A673 (cell line): ENCODE measurements at regions not wholly inside any gene's neighbourhood (a gene's known extent, or its start where the extent isn't known, plus 50 kb on each side); places are given as distances from the start of the nearest gene placed in this dataset.

ENCODE experiments used
- EZH2 ChIP-seq: fragments of 200-600 bp; sonication (generic); IDR thresholded peaks from 2 replicates; pipeline ENCODE4 v1.6.1; 2017; ENCODE audit warnings: borderline replicate concordance, low read depth, mild to moderate bottlenecking, mixed read lengths, antibody characterized with exemption, low read length; ENCODE audit not compliant: poor library complexity, severe bottlenecking
- TF ChIP-seq, protein P1 (sequence below): fragments of 300-800, 200-600 bp; sonication (generic); conservative IDR thresholded peaks from 2 replicates; pipeline ENCODE4 v1.5.1; 2017; ENCODE audit warnings: low read depth, mild to moderate bottlenecking, antibody characterized with exemption, low read length, moderate library complexity, mixed read lengths

DNA sequence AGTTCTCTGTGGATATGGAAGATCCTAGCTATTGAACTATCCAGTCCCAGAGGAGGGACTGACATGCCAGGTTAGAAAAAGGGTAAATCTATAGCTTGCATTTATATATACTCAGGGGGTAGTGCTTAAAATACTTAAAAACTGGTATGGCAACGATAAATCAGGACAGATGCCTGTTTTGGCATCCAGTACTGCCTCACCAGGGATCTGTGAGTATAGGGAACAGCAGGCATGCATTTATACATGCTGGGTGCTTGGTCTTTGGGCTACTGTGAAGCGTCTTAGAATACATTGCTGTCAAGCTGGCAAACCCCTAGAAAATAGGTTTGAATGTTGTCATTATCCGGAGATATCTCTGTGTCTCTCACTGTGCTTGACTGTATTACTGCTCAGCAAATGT lies 94.2 kb upstream of the DRD2 start:
- TF ChIP-seq, protein P1, sequence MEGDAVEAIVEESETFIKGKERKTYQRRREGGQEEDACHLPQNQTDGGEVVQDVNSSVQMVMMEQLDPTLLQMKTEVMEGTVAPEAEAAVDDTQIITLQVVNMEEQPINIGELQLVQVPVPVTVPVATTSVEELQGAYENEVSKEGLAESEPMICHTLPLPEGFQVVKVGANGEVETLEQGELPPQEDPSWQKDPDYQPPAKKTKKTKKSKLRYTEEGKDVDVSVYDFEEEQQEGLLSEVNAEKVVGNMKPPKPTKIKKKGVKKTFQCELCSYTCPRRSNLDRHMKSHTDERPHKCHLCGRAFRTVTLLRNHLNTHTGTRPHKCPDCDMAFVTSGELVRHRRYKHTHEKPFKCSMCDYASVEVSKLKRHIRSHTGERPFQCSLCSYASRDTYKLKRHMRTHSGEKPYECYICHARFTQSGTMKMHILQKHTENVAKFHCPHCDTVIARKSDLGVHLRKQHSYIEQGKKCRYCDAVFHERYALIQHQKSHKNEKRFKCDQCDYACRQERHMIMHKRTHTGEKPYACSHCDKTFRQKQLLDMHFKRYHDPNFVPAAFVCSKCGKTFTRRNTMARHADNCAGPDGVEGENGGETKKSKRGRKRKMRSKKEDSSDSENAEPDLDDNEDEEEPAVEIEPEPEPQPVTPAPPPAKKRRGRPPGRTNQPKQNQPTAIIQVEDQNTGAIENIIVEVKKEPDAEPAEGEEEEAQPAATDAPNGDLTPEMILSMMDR: no peak
- no peak for TF ChIP-seq EZH2
